H1 (cell line): ENCODE measurements at regions not wholly inside any gene's neighbourhood (a gene's known extent, or its start where the extent isn't known, plus 50 kb on each side); places are given as distances from the start of the nearest gene placed in this dataset.

ENCODE experiments used
- CEBPB ChIP-seq: IDR thresholded peaks from 2 replicates; pipeline ENCODE4 v1.6.1; 2012; ENCODE audit warnings: low read depth, low read length
- EZH2 ChIP-seq: fragments of 200-600 bp; sonication (generic); IDR thresholded peaks from 2 replicates; pipeline ENCODE4 v1.7.1; 2012; ENCODE audit warnings: low read depth, mild to moderate bottlenecking, moderate library complexity, low read length, inconsistent platforms; ENCODE audit not compliant: severe bottlenecking
- HDAC2 ChIP-seq, 2 experiments: fragments of 300-600 bp in 1 of 2; sonication (generic) in 1 of 2; IDR thresholded peaks; 2 replicates each; pipeline ENCODE4 v1.6.1; 2011 to 2012; ENCODE audit warnings: low read depth in 2 of 2, low read length in 2 of 2, mild to moderate bottlenecking in 2 of 2, moderate library complexity in 2 of 2, borderline replicate concordance in 1 of 2, inconsistent platforms in 1 of 2
- JUN ChIP-seq: IDR thresholded peaks from 2 replicates; pipeline ENCODE4 v1.6.1; 2011; ENCODE audit warnings: low read depth, mild to moderate bottlenecking, improper control_type of control experiment, low read length
- POLR2AphosphoS5 ChIP-seq: IDR thresholded peaks from 2 replicates; pipeline ENCODE4 v1.6.1; 2011; ENCODE audit warnings: low read depth, low read length
- RFX5 ChIP-seq: IDR thresholded peaks from 2 replicates; pipeline ENCODE4 v1.6.1; 2011; ENCODE audit warnings: low read depth, low read length, improper control_type of control experiment, borderline replicate concordance
- USF2 ChIP-seq: IDR thresholded peaks from 2 replicates; pipeline ENCODE4 v1.6.1; 2011; ENCODE audit warnings: low read length, improper control_type of control experiment
- YY1 ChIP-seq: IDR thresholded peaks from 2 replicates; pipeline ENCODE4 v1.6.1; 2011; ENCODE audit warnings: low read depth, mild to moderate bottlenecking, low read length
- TF ChIP-seq, protein P1 (sequence below), 3 experiments: IDR thresholded peaks; 1 replicate in 2 of 3; 2 replicates in 1 of 3; pipeline versions ENCODE4 v1.5.1 to v1.6.1; 2011; ENCODE audit warnings: low read length in 3 of 3, mild to moderate bottlenecking in 3 of 3, inconsistent platforms in 2 of 3, low read depth in 1 of 3, moderate library complexity in 1 of 3; ENCODE audit not compliant: insufficient read depth in 1 of 3; ENCODE audit errors: control extremely low read depth in 1 of 3

DNA sequence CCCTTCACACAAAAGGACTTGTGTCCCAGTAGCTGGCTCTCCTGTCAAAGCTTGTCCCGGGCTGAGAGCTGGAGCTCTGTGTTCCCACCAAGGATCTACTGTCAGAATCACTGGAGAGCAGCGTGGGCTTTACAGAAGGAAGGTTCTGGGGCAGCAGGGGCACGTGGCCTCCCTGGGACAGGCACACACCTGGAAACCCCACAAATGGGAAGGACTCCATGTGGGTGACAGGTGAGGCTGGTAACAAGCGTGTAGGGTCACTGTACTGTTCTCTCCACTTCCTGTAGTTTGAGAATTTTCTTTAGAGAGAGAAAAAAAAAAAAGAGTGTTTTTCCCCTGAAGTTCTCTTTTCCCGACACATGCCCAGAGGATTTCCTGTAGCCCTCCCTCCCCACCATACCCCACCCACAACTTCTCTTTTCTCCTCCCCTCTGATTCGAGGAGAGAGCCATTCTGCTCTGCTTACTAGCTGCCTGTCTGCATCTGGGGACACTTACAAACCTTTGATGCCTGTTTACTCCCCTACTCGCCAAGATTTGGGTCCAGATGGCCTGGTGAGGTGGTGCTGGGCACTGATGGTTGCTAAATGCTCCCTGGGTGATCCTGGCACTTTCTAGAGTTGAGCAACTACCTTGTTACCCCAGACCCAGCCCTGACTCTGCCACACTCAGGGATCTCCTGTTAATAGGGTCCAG, 84.1 kb upstream of the SIRPA start:
- TF ChIP-seq YY1 (no peak), JUN (no peak), POLR2AphosphoS5 (no peak), RFX5 (no peak), EZH2 (no peak), HDAC2 (IDR thresholded peaks at IDR 0.05; ENCODE audit: borderline replicate concordance in 1 of 2, low read depth in 2 of 2, low read length in 2 of 2) (no peak), CEBPB (no peak), USF2 (no peak)
- TF ChIP-seq, protein P1, sequence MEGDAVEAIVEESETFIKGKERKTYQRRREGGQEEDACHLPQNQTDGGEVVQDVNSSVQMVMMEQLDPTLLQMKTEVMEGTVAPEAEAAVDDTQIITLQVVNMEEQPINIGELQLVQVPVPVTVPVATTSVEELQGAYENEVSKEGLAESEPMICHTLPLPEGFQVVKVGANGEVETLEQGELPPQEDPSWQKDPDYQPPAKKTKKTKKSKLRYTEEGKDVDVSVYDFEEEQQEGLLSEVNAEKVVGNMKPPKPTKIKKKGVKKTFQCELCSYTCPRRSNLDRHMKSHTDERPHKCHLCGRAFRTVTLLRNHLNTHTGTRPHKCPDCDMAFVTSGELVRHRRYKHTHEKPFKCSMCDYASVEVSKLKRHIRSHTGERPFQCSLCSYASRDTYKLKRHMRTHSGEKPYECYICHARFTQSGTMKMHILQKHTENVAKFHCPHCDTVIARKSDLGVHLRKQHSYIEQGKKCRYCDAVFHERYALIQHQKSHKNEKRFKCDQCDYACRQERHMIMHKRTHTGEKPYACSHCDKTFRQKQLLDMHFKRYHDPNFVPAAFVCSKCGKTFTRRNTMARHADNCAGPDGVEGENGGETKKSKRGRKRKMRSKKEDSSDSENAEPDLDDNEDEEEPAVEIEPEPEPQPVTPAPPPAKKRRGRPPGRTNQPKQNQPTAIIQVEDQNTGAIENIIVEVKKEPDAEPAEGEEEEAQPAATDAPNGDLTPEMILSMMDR (IDR thresholded peaks at IDR 0.05; ENCODE audit: control extremely low read depth in 1 of 3, insufficient read depth in 1 of 3, low read depth in 1 of 3, low read length in 3 of 3) = no peak
